Islet precursor cell (in vitro differentiated cells): ENCODE measurements at regions not wholly inside any gene's neighbourhood (a gene's known extent, or its start where the extent isn't known, plus 50 kb on each side); places are given as distances from the start of the nearest gene placed in this dataset.
A peak's percentile ranks its signal among the peaks of the same experiment; 100 is the strongest.
"Not testable (repeated sequence)": the region's sequence is repeated elsewhere in the genome, so short reads cannot be mapped to it uniquely, and the experiment has no call there.

Experiments
- DNase-seq: peaks from one replicate; pipeline ENCODE4 v3.0.0-alpha.2; 2018

DNA sequence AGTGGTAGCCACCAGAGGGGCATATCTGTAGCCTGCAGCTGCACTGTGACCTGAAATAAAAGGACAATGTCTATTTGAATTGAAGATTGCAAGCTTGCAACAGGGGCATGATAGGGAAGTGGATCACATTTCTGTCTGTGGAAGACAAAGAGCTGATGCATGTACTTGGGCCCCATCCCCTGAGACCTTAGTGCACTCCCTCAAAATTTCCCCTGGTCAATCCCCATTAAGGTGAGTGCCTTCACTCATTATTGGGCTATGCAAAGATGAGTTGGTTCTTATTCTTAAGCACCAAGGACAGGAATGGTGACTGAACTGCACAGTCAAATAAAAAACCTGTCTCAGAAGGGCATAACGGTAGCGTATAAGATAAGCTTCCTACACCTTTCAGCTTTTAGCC lies 273.1 kb upstream of the ARSJ start:
- no peak for DNase-seq

DNA sequence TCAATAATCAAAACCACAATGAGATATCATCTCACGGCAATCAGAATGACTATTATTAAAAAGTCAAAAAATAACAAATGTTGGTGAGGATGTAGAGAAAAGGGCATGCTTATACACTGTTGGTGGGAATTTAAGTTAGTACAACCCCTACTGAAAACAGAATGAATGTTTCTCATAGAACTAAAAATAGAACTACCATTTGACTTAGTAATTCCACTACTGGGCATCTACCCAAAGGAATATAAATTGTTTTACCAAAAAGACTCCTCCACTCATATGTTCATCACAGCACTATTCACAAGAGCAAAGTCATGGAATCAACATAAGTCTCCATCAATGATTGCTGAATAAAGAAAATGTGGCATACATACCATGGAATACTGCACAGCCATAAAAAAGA lies 278.1 kb upstream of the ARSJ start:
- no peak for DNase-seq

DNA sequence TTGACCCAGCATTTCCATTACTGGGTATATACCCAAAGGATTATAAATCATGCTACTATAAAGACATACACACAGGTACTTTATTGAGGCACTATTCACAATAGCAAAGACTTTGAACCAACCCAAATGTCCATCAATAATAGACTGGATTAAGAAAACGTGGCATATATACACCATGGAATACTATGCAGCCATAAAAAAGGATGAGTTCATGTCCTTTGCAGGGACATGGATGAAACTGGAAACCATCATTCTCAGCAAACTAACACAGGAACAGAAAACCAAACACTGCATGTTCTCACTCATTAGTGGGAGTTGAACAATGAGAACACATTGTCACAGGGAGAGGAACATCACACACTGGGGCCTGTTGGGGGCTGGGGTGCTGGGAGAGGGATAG lies 283.0 kb upstream of the ARSJ start:
- not testable (repeated sequence) for DNase-seq

DNA sequence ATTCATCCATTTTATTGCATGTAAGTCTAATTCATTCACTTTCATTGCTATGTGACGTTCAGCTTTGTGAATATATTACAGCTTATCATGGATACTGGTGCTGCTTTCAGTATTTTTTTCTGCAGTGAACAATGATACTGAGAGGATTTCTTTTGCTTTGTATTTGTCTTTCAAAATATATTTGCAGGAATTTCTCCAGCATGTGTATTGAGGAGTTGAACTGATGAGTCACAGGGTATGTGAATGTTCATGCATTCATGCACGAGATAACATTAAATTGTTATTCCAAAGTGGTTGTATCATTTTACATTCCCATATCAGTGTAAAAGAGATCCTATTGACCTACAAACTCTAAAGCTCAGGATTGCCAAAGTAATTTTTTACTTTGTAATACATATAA lies 283.8 kb upstream of the ARSJ start:
- no peak for DNase-seq

DNA sequence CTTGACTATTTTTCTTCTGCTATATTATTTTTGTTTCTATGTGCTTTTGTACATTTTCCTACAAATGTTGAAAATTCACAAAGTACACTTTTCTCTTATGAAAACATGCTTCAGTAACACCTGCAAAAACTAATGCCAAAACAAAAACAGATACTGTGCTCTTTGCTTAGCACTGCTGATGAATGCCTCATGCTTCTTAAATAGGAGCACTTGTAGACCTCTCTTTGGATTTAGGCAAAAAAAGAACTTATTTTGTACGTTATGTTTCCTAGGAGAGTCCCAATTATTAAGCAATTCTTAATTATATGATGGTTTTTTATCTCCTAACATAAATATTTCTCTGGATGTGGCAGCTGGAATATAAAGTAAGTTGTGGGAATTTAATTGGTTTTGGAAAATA lies 285.0 kb upstream of the ARSJ start:
- DNase-seq = no peak

DNA sequence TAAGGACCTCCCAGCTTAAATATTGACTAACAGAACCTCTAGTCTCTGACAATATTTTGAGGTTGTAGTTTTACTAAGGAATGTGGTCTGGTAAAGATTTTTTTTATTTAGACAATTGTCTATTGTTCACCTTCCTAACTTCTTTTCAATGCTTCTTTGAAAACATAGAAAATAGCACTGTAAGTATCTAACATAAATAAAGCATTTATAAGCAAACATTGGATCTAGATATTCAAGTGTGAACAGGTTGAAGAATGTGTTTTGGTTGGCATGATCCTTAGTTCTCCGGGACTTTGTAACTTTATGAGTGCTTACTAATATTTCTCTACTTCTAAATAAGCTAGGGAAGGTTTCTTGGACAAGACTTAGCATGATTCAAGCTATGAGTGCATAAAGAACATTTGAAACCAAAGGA lies 285.4 kb upstream of the ARSJ start:
- no peak for DNase-seq

DNA sequence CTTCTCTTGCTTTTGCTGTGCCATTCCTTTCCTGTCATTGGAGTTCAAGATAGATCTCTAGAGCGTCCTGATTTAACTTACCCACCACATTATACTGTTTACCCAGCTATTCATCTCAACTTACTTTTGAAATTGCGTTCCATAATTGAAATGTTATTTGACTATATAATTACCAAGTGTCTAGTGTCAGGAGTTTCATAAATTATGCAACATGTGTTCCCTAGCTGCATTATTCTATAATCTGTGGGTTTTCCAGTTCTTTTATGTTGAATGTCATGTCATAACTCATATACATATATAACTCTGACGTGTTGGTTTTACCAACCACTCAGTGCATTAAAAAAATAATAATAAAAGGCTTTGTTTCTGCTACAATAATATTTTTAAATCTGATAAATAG lies 285.9 kb upstream of the ARSJ start:
- no peak for DNase-seq

DNA sequence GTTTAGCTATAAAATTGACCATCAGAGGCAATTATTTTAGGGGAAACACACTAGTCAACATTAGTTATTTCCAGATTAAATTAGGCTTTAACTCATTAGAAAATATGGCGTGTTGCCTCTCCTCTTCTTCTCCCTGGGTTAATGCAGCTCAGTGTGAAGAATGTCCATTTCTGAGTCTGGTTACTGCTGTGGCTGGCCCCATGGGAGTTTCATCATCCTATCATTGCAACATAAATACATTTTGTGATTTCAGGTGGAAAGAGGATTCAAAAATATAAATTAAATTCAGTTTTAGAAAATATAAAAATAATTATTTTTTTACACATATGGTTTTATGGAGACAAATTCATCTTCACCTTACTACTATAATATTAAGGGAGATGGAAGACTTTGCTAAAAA lies 288.5 kb upstream of the ARSJ start:
- DNase-seq = no peak

DNA sequence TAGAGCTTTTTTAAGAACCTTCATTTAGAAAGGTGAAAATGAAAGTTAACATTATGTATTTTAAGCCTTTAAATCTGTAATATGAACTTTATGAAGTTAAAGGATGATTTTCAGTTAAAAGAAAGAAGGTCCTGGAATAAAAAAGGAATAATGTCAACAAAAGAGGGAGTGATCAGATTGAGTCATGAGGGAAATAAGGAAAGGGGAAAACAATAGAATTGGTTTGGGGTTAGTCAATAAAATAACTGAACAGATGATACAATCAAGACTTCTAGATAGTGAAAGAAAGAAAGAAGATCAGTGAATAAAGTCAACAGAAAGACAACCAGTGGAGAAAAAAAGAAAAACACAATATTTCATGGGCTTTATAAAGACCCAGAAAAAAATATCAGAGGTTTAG lies 291.6 kb upstream of the ARSJ start:
- no peak for DNase-seq

DNA sequence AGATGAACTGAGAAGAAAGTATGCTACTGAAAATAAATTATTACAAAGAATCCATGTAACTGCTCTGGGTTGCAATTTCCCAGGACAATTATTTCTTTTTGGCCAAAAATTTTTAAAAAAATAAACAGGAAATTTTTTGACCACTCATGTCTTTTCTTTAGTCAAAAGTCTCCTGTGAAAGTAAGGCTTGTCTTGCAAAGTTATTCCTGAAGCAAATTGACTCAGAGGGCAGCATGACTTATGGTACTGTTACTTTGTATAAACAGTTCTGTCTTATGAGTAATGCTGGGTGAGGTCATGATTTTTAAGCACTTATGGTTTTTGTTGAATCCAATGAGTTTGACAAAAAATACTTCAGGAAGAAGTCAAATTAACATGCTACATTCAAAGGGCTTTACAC lies 292.8 kb upstream of the ARSJ start:
- no peak for DNase-seq

DNA sequence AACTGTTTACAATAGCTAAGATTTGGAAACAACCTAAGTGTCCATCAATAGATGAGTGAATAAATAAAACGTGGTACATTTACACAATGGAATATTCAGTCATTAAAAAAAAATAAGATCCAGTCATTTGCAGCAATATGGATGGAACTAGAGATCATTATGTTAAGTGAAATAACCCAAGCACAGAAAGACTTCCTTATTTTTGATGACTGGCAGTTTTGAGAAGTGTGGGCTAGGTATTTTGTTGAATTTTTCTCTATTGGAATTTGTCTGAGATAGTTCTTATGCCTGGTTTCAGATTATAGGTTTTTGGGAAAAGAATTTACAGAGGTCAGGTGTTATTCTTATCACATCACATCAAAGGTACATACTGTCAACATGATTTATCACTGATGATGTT lies 293.8 kb upstream of the ARSJ start:
- DNase-seq = no peak

DNA sequence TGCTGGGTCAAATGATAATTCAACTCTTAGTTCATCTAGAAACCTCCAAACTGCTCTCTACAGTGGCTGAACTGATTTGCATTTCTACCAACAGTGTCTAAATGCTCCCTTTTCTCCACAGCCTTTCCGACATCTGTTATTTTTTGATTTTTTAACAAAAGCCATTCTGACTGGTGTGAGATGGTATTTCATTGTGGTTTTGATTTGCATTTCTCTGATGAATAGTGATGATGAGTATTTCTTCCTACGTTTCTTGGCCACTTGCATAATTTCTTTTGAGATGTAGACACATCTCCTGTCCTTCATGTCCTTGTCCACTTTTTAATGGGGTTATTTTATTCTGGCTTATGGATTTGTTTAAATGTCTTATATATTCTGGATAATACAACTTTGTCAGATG lies 298.2 kb upstream of the ARSJ start:
- DNase-seq = no peak

DNA sequence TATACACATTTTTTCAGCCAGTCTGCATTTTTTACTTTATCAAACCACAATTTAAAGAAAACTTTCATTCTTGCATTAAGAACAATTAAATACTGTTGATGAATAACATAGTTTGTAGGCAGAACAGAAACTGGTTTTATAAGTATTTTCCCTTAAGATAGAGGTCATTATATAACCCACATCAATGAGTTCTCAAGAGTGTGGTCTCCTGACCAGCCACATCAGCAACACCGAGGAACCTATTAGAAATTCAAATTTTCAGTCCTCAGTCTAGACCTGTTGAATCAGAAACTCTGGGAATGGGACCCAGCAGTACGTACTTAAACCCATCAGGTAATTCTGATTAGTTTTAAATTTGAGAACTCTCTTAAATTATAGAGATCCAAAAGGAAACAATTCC lies 299.6 kb upstream of the ARSJ start:
- no peak for DNase-seq

DNA sequence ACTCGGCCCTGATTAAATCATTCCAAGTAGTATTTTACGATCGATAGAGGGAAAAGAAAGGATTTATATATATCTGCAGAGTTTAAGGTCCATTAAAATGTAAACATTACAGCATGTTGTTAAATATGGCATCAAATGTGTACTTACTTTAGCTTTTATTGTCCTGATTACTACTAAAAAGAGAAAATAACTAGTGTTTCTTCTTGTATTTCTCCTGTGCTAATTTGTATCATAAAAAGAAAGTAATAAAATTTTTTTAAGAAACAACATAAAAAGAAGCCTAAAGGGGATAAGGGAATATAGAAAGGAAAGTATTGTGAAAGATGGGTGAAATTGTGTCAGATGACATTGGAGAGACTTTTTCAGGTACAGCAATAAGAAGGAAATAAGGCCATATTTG lies 300.3 kb upstream of the ARSJ start:
- no peak for DNase-seq

DNA sequence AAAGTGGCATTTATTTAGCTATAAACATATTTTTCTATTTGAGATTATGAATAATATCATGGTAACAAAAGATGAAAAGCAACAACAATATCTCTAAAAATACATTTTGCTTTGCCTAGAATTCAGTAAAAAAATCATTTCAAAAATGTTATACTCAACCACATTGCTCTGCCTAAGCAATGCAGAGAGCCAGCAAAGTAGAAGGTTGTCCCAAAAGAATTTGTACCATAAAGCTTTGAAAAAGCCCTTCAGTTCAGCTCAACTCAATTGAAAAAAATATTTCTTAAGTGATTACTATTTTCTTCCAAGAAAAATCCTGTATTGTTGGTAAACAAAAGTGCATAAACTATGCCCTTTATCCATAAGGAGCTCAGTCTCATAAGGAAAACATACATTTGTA lies 301.2 kb upstream of the ARSJ start:
- DNase-seq = no peak

DNA sequence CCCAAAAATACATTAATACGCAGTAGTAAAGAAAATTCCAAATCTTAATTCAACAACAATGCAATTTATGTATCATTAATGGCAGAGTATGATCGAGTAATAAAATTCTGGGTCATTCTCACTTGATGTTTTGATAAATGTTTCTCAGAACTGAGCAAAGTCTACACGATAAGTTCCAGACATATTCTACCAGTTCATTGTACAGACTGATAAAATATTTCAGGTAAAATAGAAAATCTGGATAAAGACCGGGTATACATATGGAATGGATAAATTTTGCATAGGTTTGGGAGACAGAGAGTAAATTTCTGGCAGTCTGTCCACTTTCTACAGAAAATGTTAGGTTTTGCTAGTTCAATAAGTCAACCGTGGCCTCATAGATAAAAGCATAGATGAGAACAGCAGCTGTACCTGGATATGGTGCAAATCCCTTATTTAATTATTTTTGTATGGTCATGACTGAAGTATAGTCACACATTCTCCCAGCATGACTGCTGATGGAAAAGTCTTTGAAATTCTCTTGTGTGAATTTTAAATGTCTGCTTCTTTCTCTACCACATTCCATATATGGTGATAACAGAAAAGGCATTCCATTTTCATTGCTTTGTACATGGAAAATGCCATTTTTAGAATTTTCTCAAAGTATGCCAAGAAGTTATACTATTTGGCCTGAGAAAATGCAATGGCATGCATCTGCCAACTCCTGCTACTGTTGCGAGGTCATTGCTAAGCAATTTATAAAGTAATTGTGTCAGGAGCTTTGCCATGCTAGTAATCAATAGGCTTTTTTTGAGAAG lies 301.9 kb upstream of the ARSJ start:
- DNase-seq = no peak

DNA sequence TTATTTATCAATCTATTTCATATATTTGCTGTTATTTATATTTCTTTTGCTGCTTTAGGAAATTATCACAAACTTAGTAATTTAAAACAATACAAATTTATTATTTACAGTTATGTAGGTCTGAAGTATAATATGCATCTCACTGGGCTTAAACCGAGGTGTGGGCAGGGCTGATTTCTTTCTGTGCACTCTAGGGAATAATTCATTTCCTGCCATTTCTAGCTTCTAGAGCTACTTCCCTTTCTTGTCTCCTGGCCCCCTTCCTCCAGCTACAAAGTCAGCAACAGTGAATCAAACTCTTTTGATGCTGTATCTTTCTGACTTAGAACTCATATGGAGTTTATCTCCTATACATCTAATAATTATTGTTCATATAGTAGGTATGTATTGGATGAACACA lies 303.5 kb upstream of the ARSJ start:
- DNase-seq = no peak

DNA sequence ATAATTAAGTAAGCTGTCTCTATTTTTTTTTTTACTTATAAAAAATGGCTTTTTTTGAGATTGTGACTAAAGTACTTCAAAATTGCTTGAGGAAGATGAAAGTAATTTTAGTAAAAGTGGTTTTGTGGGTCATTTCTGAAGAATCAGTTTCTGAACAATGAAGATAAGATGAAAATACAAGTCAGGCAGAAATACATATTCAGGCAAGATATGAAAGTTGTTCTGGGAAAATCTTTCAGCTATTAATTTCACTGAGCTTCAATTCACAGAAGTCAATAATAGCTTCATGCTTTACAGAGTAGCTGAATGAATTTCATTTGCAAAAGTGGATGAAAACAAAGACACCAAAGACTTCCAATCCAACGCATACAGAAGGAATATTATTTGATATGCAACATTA lies 305.2 kb upstream of the ARSJ start:
- DNase-seq = no peak

DNA sequence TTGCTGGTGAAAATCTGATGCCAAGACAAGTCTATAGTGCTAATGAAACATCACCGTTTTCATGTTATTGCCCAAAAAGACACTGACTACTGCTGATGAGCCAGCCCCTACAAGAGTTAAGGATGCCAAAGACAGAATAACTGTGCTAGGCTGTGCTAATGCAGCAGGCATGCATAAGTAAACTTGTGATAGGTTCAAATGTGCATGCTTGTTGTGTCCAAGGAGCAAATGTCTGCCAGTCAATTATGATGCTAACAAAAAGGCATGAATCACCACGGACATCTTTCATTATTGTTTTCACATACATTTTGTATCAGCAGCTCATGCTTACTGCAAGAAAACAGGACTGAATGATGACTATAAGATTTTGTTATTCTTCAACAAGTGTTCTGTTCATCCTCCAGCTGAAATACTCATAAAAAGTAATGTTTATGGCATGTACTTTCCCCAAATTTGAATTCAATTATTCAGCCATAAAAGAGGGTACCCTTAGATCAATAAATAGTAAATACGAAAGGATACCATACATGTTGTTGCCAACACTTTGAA lies 306.9 kb upstream of the ARSJ start:
- DNase-seq = no peak

DNA sequence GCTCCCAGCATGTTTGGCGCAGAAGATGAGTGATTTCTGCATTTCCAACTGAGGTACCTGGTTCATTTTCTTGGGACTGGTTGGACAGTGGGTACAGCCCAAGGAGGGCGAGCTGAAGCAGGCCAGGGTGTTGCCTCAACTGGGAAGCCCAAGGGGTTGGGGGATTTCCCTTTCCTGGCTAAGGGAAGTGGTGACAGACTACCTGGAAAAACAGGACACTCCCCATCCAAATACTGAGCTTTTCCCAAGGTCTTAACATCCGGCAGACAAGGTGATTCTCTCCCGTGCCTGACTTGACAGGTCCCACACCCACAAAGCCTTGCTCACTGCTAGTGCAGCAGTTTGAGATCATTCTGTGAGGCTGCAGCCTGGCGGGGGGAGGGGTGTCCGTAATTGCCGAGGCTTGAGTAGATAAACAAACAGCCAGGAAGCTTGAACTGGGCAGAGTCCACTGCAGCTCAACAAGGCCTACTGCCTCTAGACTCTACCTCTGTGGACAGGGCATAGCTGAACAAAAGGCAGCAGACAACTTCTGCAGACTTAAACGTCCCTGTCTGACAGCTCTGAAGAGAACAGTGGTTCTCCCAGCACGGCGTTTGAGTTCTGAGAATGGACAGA lies 307.7 kb upstream of the ARSJ start:
- no peak for DNase-seq

DNA sequence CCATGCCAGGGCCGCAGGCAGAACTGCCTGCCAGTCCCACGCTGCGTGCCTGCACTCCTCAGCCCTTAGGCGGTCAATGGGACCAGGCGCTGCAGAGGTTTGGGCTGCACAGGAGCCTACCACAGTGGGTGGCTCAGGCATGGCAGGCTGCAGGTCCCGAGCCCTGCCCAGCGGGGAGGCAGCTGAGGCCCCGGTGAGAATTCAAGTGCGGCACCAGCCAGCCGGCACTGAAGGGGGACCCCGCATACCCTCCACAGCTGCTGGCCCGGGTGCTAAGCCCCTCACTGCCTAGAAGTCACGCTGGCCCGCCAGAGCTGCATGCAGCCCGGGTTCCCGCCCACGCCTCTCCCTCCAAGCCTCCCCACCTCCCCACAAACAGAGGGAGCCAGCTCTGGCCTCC lies 302.5 kb upstream of the UGT8 start:
- no peak for DNase-seq

DNA sequence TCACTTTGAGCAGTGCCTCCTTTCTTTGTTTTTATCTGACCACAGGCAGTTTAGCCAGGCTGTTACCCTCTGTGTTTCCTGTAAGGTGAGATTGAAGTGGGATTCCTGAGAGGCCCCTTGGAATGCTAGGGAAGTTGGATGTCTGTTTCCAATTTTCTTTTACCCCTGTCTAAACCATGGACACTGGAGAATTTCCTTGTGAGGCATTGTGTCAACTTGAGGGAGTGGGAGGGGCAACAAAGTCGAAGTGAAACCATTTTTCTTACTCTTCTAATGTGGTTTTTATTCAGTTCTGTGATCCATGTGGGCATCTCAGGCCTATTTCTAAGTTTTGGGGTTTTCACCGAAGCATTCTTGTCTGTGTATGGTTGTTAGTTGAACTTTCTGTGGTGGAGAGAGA lies 296.1 kb upstream of the UGT8 start:
- peak; percentile 59 for DNase-seq

DNA sequence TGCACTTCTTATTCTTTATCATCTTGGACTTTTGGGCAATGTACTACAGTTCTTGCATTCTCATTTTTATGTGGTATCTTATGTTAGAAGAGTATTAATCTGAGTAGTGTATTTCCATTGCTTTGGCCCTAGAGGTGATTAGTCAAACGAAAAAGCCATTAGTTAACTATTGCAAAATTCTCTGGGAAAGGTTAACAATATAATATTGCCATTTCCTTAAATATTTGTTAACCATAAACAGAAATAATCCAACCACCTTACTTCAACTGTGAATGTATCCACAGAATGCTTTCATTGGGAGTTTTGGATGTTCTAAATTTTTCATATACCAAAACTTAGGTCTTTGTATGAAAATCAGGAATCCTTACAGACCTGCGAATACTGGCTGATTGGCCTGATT lies 294.6 kb upstream of the UGT8 start:
- DNase-seq = no peak

DNA sequence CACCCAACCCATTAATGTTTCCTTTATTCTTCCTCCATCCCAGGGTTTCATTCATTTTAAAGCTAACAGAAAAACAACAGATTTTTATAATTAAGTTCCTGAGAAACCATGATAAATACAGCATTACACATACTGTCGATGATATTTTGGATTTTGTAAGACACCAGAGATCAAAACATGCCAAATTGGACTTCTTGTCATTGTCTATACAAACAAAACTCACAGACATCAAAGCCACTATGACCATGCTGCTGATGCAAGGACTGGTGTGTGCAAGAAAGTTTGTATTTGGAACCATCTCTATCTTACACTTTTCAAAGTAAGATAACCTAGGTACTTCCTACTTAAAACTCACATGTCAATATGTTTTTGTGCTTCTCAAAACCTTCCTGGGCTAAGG lies 294.0 kb upstream of the UGT8 start:
- no peak for DNase-seq

DNA sequence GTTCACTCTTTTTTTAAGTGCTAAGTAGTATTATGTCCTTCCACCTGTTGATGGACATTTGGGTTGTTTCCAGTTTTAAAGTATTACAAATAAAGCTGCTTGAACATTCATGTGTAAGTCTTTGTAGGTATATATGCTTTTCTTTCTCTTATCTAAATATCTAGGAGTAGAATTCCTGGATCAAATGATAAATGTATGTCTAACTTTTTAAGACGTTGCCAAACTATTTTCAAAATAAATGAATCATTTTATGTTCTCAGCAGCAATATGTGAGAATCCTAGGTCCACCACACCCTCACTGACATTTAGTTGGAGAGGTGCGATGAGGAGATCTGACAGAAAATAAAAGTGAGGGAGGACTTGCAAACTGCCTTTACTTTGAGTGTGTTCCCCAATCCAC lies 291.7 kb upstream of the UGT8 start:
- no peak for DNase-seq
